Subcutaneous abdominal adipose tissue (tissue), 5 donors: ENCODE measurements at regions not wholly inside any gene's neighbourhood (a gene's known extent, or its start where the extent isn't known, plus 50 kb on each side); places are given as distances from the start of the nearest gene placed in this dataset.

ENCODE experiments used
- H3K27ac ChIP-seq: one replicate; pipeline ENCODE4 v1.7.0; 2013; ENCODE audit warnings: low read depth, mild to moderate bottlenecking, inconsistent platforms, low read length, moderate library complexity
- H3K27me3 ChIP-seq, 5 donors: one replicate each; pipeline ENCODE4 v1.7.0; 2013; ENCODE audit warnings: low read length in 5 of 5, inconsistent platforms in 1 of 5; ENCODE audit not compliant: control insufficient read depth in 5 of 5, insufficient read depth in 4 of 5
- H3K36me3 ChIP-seq, 5 donors: one replicate each; pipeline ENCODE4 v1.7.0; 2013; ENCODE audit warnings: low read length in 5 of 5; ENCODE audit not compliant: control insufficient read depth in 5 of 5, insufficient read depth in 5 of 5
- H3K4me1 ChIP-seq, 5 donors: one replicate each; pipeline ENCODE4 v1.7.0; 2013; ENCODE audit warnings: low read length in 5 of 5, mild to moderate bottlenecking in 3 of 5, moderate library complexity in 1 of 5; ENCODE audit not compliant: control insufficient read depth in 5 of 5, insufficient read depth in 5 of 5
- H3K4me3 ChIP-seq, 5 donors: one replicate each; pipeline ENCODE4 v1.7.0; 2013; ENCODE audit warnings: low read length in 5 of 5, low read depth in 1 of 5
- H3K9ac ChIP-seq, 5 donors: one replicate each; pipeline ENCODE4 v1.7.0; 2013; ENCODE audit warnings: low read length in 5 of 5, mild to moderate bottlenecking in 4 of 5, moderate library complexity in 3 of 5
- H3K9me3 ChIP-seq, 5 donors: one replicate each; pipeline ENCODE4 v1.7.0; 2013; ENCODE audit warnings: low read length in 5 of 5; ENCODE audit not compliant: control insufficient read depth in 5 of 5
- donor health status: healthy.
- donor health status: healthy.
- donor health status: healthy.
- donor health status: healthy.
- donor health status: healthy.

DNA sequence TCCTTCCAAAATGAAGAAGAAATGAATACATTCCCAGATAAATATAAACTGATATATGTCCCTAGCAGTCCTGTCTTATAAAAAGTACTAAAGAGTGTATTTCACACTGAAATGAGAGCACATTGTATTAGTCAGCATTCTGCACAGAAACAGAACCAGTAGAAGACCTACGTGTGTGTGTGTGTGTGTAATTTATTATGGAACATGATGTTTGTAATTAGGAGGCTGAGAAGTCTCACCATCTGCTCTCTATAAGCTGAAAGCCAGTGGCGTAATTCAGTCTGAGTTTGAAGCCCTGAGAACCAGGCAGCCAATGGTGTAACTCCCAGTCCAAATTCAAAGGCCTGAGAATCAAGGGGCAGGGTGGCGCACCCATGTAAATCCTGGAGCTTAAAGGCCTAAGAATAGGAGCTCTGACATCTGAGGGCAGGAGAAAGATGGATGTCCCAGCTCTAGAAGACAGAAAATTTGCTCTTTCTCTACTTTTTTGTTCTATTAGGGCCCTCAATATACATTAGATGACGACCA is 146.5 kb upstream of the LYPLAL1 start:
- Histone ChIP-seq H3K4me3 (no peak overlapping the region), H3K9me3 (no peaks in the 10 kb centered on the region), H3K4me1 (no peaks in the 10 kb centered on the region), H3K27me3 (no peaks in the 10 kb centered on the region), H3K36me3 (no peaks in the 10 kb centered on the region), H3K27ac (no peak overlapping the region), H3K9ac (no peak overlapping the region)

GRCh38 chr1:219031809-219032208 is 141.9 kb upstream of the LYPLAL1 start:
- no peaks in the 10 kb centered on the region for H3K4me1 ChIP-seq

GRCh38 chr1:219038398-219038797 is 135.3 kb upstream of the LYPLAL1 start:
- H3K4me3 ChIP-seq, result no peak overlapping the region
- no peaks in the 10 kb centered on the region for H3K9me3 ChIP-seq
- H3K27ac ChIP-seq, result no peak overlapping the region
- peaks cover 0 to 22% (median 6%) of the 10 kb centered on the region in 5 donors for H3K4me1 ChIP-seq
- H3K27me3 ChIP-seq, result no peaks in the 10 kb centered on the region
- H3K36me3 ChIP-seq, result no peaks in the 10 kb centered on the region
- no peak overlapping the region for H3K9ac ChIP-seq

More at GRCh38 chr1:219031809-219032208, 141.9 kb upstream of the LYPLAL1 start:
- Histone ChIP-seq H3K27me3 (no peaks in the 10 kb centered on the region), H3K27ac (no peak overlapping the region), H3K36me3 (no peaks in the 10 kb centered on the region), H3K9me3 (no peaks in the 10 kb centered on the region), H3K4me3 (no peak overlapping the region), H3K9ac (no peak overlapping the region)

- Histone ChIP-seq H3K27ac (no peak overlapping the region), H3K36me3 (no peaks in the 10 kb centered on the region), H3K27me3 (no peaks in the 10 kb centered on the region), H3K4me3 (no peak overlapping the region), H3K9ac (no peak overlapping the region), H3K4me1 (peaks cover 0 to 22% (median 6%) of the 10 kb centered on the region in 5 donors), H3K9me3 (no peaks in the 10 kb centered on the region)
Observed at GRCh38 chr1:219039017-219039681, 134.5 kb upstream of the LYPLAL1 start.

DNA sequence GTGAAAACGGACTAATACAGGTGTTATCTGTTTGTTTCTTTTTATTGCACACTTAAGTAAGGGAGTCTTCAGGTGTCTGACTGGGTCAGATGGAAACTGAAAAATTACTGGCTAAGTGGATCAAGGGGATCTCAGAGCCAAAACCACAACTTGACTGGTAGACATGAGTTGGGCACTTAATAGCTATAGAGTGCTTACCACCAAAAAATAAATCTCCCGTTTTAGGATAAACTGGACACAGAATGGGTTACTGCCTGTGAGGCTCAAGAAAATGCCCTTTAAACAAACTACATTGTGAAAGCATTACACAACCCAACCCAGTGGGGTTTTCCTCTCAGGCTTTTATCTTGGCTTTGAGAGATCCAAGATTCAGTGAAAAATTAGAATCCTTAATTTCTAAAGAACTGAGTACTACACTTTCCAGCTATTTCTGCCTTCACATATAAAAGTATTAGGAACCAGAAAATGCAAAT is 134.0 kb upstream of the LYPLAL1 start:
- H3K27ac ChIP-seq, result peak overlapping the region; percentile 37
- no peaks in the 10 kb centered on the region for H3K9me3 ChIP-seq
- no peaks in the 10 kb centered on the region for H3K36me3 ChIP-seq
- H3K9ac ChIP-seq, result peak overlapping the region in 1 of 5 donors; percentile 3
- no peak overlapping the region for H3K4me3 ChIP-seq
- H3K27me3 ChIP-seq, result no peaks in the 10 kb centered on the region
- H3K4me1 ChIP-seq, result peaks cover 0 to 22% (median 6%) of the 10 kb centered on the region in 5 donors

DNA sequence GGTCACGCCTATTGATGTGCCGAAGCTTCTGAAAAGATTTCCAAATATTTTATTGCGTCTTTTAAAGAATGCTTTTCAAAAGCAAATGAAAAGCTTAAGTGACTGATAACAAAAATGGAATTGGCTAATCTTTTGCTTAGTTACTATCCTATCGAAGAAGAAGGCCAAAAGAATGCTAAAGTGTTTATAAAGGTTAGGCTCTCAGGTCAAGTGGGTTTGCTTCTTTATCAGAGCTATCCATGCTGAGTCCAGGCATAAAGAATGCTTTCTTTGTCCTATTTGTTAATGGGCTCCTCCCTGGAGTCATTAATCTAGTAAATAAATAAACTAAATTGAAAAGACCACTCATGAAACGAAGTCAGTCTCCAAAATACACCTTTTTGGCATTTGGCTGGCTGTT is 133.4 kb upstream of the LYPLAL1 start:
- H3K27ac ChIP-seq, result peak overlapping the region; percentile 37
- H3K36me3 ChIP-seq, result no peaks in the 10 kb centered on the region
- H3K27me3 ChIP-seq, result no peaks in the 10 kb centered on the region
- no peaks in the 10 kb centered on the region for H3K9me3 ChIP-seq
- H3K4me1 ChIP-seq, result peaks cover 0 to 22% (median 6%) of the 10 kb centered on the region in 5 donors
- H3K9ac ChIP-seq, result no peak overlapping the region
- no peak overlapping the region for H3K4me3 ChIP-seq

DNA sequence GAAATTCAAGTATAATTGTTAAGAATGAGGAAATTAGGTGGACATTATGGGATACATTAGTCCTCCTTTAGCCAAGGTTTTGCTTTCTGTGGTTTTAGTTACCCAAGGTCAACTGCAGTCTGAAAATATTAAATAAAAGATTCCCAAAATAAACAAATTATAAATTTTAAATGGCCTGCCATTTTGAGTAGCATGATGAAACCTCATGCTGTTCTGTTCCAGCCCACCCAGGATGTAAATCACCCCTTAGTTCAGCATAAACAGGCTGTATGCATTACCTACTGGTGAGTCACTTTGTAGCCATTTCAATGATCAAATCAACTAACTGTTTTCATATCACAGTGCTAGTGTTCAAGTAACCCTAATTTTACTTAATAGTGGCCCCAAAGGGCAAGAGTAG is 132.5 kb upstream of the LYPLAL1 start:
- Histone ChIP-seq H3K4me3 (no peak overlapping the region), H3K36me3 (no peaks in the 10 kb centered on the region), H3K4me1 (peaks cover 0 to 22% (median 6%) of the 10 kb centered on the region in 5 donors), H3K27ac (no peak overlapping the region), H3K9ac (no peak overlapping the region), H3K27me3 (no peaks in the 10 kb centered on the region), H3K9me3 (no peaks in the 10 kb centered on the region)

GRCh38 chr1:219041818-219042217 is 131.9 kb upstream of the LYPLAL1 start:
- Histone ChIP-seq H3K9me3 (no peaks in the 10 kb centered on the region), H3K36me3 (no peaks in the 10 kb centered on the region), H3K27me3 (no peaks in the 10 kb centered on the region), H3K4me3 (no peak overlapping the region), H3K4me1 (peaks cover 0 to 22% (median 6%) of the 10 kb centered on the region in 5 donors), H3K9ac (no peak overlapping the region), H3K27ac (no peak overlapping the region)

GRCh38 chr1:219042769-219043168 is 130.9 kb upstream of the LYPLAL1 start:
- Histone ChIP-seq H3K4me3 (no peak overlapping the region), H3K9me3 (no peaks in the 10 kb centered on the region), H3K4me1 (peaks cover 0 to 22% (median 6%) of the 10 kb centered on the region in 5 donors), H3K9ac (no peak overlapping the region), H3K27ac (no peak overlapping the region), H3K27me3 (no peaks in the 10 kb centered on the region), H3K36me3 (no peaks in the 10 kb centered on the region)

DNA sequence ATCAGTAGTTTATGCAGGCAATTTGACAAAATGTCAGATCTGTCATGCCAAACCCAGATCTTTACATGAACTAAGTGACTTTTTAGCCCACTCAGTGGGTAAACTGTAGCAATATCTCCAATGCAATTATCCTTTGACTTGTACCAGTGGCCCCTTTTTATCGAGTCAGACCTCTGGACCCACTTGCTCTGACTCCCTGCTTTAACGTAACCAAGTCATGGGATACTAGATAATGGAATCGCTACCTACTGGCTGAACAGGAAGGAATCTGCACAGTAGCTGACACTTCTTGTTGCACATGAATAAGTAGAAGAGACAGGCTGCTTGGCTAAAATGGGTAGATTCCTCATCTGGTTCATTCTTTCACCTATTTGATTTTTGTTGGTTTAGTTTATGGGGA is 128.4 kb upstream of the LYPLAL1 start:
- Histone ChIP-seq H3K27me3 (no peaks in the 10 kb centered on the region), H3K27ac (no peak overlapping the region), H3K4me3 (no peak overlapping the region), H3K9ac (no peak overlapping the region), H3K4me1 (peaks cover 0 to 15% (median 0%) of the 10 kb centered on the region in 5 donors), H3K9me3 (no peaks in the 10 kb centered on the region), H3K36me3 (no peaks in the 10 kb centered on the region)
